ENCODE measurements at regions not wholly inside any gene's neighbourhood (a gene's known extent, or its start where the extent isn't known, plus 50 kb on each side); places are given as distances from the start of the nearest gene placed in this dataset.
"Not testable (repeated sequence)": the region's sequence is repeated elsewhere in the genome, so short reads cannot be mapped to it uniquely, and the experiment has no call there.

- H3K4me3 ChIP-seq (ENCODE audit: low read depth, low read length) = no peak overlapping the region
- TF ChIP-seq CTCF (IDR thresholded peaks at IDR 0.05; ENCODE audit: low read depth, low read length, missing control alignments) = no peak
- no peak for DNase-seq (ENCODE audit: low read depth)
Measured at GRCh38 chr4:159837071-159837470, 734.2 kb downstream of the RAPGEF2 start.

GRCh38 chr4:159855731-159856130, 752.9 kb downstream of the RAPGEF2 start:
- DNase-seq (ENCODE audit: low read depth) = no peak
- TF ChIP-seq CTCF (IDR thresholded peaks at IDR 0.05; ENCODE audit: low read depth, low read length, missing control alignments) = no peak
- no peak overlapping the region for H3K4me3 ChIP-seq (ENCODE audit: low read depth, low read length)

- TF ChIP-seq CTCF (IDR thresholded peaks at IDR 0.05; ENCODE audit: low read depth, low read length, missing control alignments) = no peak
- no peak overlapping the region for H3K4me3 ChIP-seq (ENCODE audit: low read depth, low read length)
- DNase-seq (ENCODE audit: low read depth) = no peak
Measured at GRCh38 chr4:159856451-159856850, 753.6 kb downstream of the RAPGEF2 start.

- H3K4me3 ChIP-seq (ENCODE audit: low read depth, low read length) = no peak overlapping the region
- TF ChIP-seq CTCF (IDR thresholded peaks at IDR 0.05; ENCODE audit: low read depth, low read length, missing control alignments) = no peak
- no peak for DNase-seq (ENCODE audit: low read depth)
Measured at GRCh38 chr4:159859656-159860148, 756.8 kb downstream of the RAPGEF2 start.

GRCh38 chr4:159860945-159861344, 758.1 kb downstream of the RAPGEF2 start:
- no peak for DNase-seq (ENCODE audit: low read depth)
- TF ChIP-seq CTCF (IDR thresholded peaks at IDR 0.05; ENCODE audit: low read depth, low read length, missing control alignments) = no peak
- no peak overlapping the region for H3K4me3 ChIP-seq (ENCODE audit: low read depth, low read length)

GRCh38 chr4:159864337-159864736, 761.5 kb downstream of the RAPGEF2 start:
- TF ChIP-seq CTCF (IDR thresholded peaks at IDR 0.05; ENCODE audit: low read depth, low read length, missing control alignments) = no peak
- no peak overlapping the region for H3K4me3 ChIP-seq (ENCODE audit: low read depth, low read length)
- no peak for DNase-seq (ENCODE audit: low read depth)

- no peak for TF ChIP-seq CTCF (IDR thresholded peaks at IDR 0.05; ENCODE audit: low read depth, low read length, missing control alignments)
- no peak for DNase-seq (ENCODE audit: low read depth)
- no peak overlapping the region for H3K4me3 ChIP-seq (ENCODE audit: low read depth, low read length)
Measured at GRCh38 chr4:159867673-159868072, 764.8 kb downstream of the RAPGEF2 start.

GRCh38 chr4:159868936-159869335, 766.1 kb downstream of the RAPGEF2 start:
- not testable (repeated sequence) for DNase-seq (ENCODE audit: low read depth); H3K4me3 ChIP-seq (ENCODE audit: low read depth, low read length)
